Smooth muscle cell (in vitro differentiated cells): ENCODE measurements at regions not wholly inside any gene's neighbourhood (a gene's known extent, or its start where the extent isn't known, plus 50 kb on each side); places are given as distances from the start of the nearest gene placed in this dataset.

Source experiments
- DNase-seq: peaks from one replicate; lab custom pipeline; 2025; ENCODE audit not compliant: unreplicated experiment; lab: John Stamatoyannopoulos, UW
- H2AFZ ChIP-seq: fragments of 200-600 bp; sonication (generic); 2 replicates; pipeline ENCODE4 v1.6.0; 2016; ENCODE audit warnings: antibody characterized with exemption, low read depth, mild to moderate bottlenecking
- H3F3A ChIP-seq: fragments of 200-600 bp; sonication (generic); 2 replicates; pipeline ENCODE4 v1.6.0; 2017; ENCODE audit warnings: antibody characterized with exemption, low read depth
- H3K27ac ChIP-seq: fragments of 200-600 bp; sonication (generic); 2 replicates; pipeline ENCODE4 v1.5.1; 2016; ENCODE audit warnings: low read depth, mild to moderate bottlenecking
- H3K27me3 ChIP-seq: fragments of 200-600 bp; sonication (generic); 2 replicates; pipeline ENCODE4 v1.6.1; 2016; ENCODE audit warnings: low read depth, mild to moderate bottlenecking
- H3K36me3 ChIP-seq: fragments of 200-600 bp; sonication (generic); 2 replicates; pipeline ENCODE4 v1.5.1; 2016; ENCODE audit warnings: low read depth
- H3K4me1 ChIP-seq: fragments of 200-600 bp; sonication (generic); 2 replicates; pipeline ENCODE4 v1.5.1; 2016; ENCODE audit warnings: low read depth
- H3K4me2 ChIP-seq: fragments of 200-600 bp; sonication (generic); 2 replicates; pipeline ENCODE4 v1.6.0; 2016; ENCODE audit warnings: mild to moderate bottlenecking
- H3K4me3 ChIP-seq: fragments of 200-600 bp; sonication (generic); 2 replicates; pipeline ENCODE4 v1.5.1; 2016; ENCODE audit warnings: mild to moderate bottlenecking
- H3K79me2 ChIP-seq: fragments of 200-600 bp; sonication (generic); 2 replicates; pipeline ENCODE4 v1.6.0; 2016; ENCODE audit warnings: low read depth, mild to moderate bottlenecking
- H3K9ac ChIP-seq: fragments of 200-600 bp; sonication (generic); 2 replicates; pipeline ENCODE4 v1.6.0; 2016; ENCODE audit warnings: low read depth
- H3K9me3 ChIP-seq: fragments of 200-600 bp; sonication (generic); replicated peaks from 2 replicates; pipeline ENCODE4 v1.5.1; 2016; ENCODE audit warnings: low read depth
- H4K20me1 ChIP-seq: fragments of 200-600 bp; sonication (generic); 2 replicates; pipeline ENCODE4 v1.6.0; 2016; ENCODE audit warnings: low read depth
- WGBS: methylation state at CpG from one replicate; pipeline ENCODE4 v1.1.7; 2016; ENCODE audit warnings: low lambda C conversion rate; 5-methylcytosine and 5-hydroxymethylcytosine counted together
- TF ChIP-seq, protein P1 (sequence below): fragments of 200-600 bp; sonication (generic); IDR thresholded peaks from 2 replicates; pipeline ENCODE4 v1.5.1; 2017; ENCODE audit warnings: borderline replicate concordance, mild to moderate bottlenecking, antibody characterized with exemption; ENCODE audit not compliant: insufficient read depth, poor library complexity, severe bottlenecking

DNA sequence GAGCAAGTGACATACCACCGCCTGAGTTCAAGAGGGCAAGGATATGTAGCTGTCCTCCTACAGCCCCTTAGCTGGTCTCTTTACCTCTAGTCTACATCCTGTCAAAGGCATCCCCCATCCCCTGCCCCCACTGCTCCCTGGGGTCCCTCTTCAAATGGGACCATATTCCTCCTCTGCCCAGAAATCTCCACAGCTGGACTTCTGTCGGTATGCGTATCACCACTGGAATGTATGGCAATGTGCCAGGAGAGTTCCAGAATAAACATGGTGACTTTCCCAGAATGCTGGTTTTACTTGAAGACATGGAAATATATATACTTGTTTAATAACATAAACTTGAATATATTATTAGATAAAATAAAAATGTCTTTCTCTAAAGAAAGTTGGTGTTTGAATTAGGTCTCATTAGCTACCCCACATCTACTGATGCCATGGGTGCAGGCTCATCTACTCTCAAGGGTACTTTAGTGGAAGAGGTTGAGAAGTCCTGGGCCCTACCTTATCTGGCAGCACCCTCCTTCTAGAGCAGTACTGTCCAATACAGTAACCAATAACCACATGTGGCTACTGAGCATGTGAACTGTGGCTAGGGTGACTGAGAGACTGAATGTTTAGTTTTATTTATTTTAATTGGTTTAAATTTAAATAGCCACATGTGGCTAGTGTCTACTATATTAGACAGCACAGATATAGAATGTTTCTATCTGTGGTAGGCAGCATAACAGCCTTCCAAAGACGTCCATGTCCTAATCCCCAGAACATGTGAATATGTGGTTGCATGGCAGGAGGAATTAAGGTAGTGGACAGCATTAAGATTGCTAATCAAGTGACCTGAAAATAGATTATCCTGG, 181.7 kb upstream of the SLC30A5 start:
- H3F3A ChIP-seq, result no peaks in the 10 kb centered on the region
- TF ChIP-seq, protein P1, sequence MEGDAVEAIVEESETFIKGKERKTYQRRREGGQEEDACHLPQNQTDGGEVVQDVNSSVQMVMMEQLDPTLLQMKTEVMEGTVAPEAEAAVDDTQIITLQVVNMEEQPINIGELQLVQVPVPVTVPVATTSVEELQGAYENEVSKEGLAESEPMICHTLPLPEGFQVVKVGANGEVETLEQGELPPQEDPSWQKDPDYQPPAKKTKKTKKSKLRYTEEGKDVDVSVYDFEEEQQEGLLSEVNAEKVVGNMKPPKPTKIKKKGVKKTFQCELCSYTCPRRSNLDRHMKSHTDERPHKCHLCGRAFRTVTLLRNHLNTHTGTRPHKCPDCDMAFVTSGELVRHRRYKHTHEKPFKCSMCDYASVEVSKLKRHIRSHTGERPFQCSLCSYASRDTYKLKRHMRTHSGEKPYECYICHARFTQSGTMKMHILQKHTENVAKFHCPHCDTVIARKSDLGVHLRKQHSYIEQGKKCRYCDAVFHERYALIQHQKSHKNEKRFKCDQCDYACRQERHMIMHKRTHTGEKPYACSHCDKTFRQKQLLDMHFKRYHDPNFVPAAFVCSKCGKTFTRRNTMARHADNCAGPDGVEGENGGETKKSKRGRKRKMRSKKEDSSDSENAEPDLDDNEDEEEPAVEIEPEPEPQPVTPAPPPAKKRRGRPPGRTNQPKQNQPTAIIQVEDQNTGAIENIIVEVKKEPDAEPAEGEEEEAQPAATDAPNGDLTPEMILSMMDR, result no peak
- H3K27me3 ChIP-seq, result no peaks in the 10 kb centered on the region
- H3K4me3 ChIP-seq, result no peak overlapping the region
- H3K79me2 ChIP-seq, result no peaks in the 10 kb centered on the region
- H4K20me1 ChIP-seq, result no peaks in the 10 kb centered on the region
- H3K4me1 ChIP-seq, result peaks cover 8% of the 10 kb centered on the region
- no peak for DNase-seq
- no peaks in the 10 kb centered on the region for H3K9me3 ChIP-seq
- no peak overlapping the region for H3K9ac ChIP-seq
- WGBS, result 40% methylated on average over 4 of the region's 4 CpGs
- no peaks in the 10 kb centered on the region for H3K36me3 ChIP-seq
- H2AFZ ChIP-seq, result peak overlapping the region; percentile 59
- peak overlapping the region; percentile 80 for H3K27ac ChIP-seq
- H3K4me2 ChIP-seq, result peak overlapping the region; percentile 40

- Histone ChIP-seq H3K4me2 (no peak overlapping the region), H4K20me1 (no peaks in the 10 kb centered on the region), H3K27me3 (no peaks in the 10 kb centered on the region), H3F3A (no peaks in the 10 kb centered on the region), H2AFZ (no peak overlapping the region), H3K27ac (no peak overlapping the region), H3K9ac (no peak overlapping the region), H3K36me3 (no peaks in the 10 kb centered on the region), H3K9me3 (no peaks in the 10 kb centered on the region), H3K4me1 (peaks cover 8% of the 10 kb centered on the region), H3K4me3 (no peak overlapping the region), H3K79me2 (no peaks in the 10 kb centered on the region)
- no peak for DNase-seq
- TF ChIP-seq, protein P1, result no peak
- 92% methylated on average over 1 of the region's 1 CpG for WGBS
Observed at GRCh38 chr5:68915079-68915478, 178.7 kb upstream of the SLC30A5 start.

- 67% methylated on average over 4 of the region's 4 CpGs for WGBS
- no peaks in the 10 kb centered on the region for H3F3A ChIP-seq
- H3K36me3 ChIP-seq, result no peaks in the 10 kb centered on the region
- no peaks in the 10 kb centered on the region for H4K20me1 ChIP-seq
- H3K9me3 ChIP-seq, result no peaks in the 10 kb centered on the region
- no peak overlapping the region for H3K4me3 ChIP-seq
- no peak for DNase-seq
- no peaks in the 10 kb centered on the region for H3K4me1 ChIP-seq
- H3K9ac ChIP-seq, result no peak overlapping the region
- peak overlapping the region; percentile 66 for H3K27ac ChIP-seq
- no peaks in the 10 kb centered on the region for H3K79me2 ChIP-seq
- TF ChIP-seq, protein P1, result no peak
- H3K27me3 ChIP-seq, result no peaks in the 10 kb centered on the region
- no peak overlapping the region for H2AFZ ChIP-seq
- H3K4me2 ChIP-seq, result no peak overlapping the region
Observed at GRCh38 chr5:68918306-68918705, 175.5 kb upstream of the SLC30A5 start.
